NCI-H2196 (cell line): ENCODE measurements at regions not wholly inside any gene's neighbourhood (a gene's known extent, or its start where the extent isn't known, plus 50 kb on each side); places are given as distances from the start of the nearest gene placed in this dataset.
"Not testable (repeated sequence)": the region's sequence is repeated elsewhere in the genome, so short reads cannot be mapped to it uniquely, and the experiment has no call there.

Experiments used
- DNase-seq: peaks from one replicate; lab custom pipeline; 2025; ENCODE audit not compliant: unreplicated experiment; lab: John Stamatoyannopoulos, UW

- DNase-seq = no peak
Observed at GRCh38 chrX:18010253-18010652, 149.2 kb upstream of the RAI2 start.

GRCh38 chrX:18003876-18004275 lies 142.8 kb upstream of the RAI2 start:
- DNase-seq = no peak

GRCh38 chrX:18002791-18003190 lies 141.7 kb upstream of the RAI2 start:
- no peak for DNase-seq

GRCh38 chrX:17994429-17994828 lies 133.3 kb upstream of the RAI2 start:
- no peak for DNase-seq

- no peak for DNase-seq
Observed at GRCh38 chrX:17993062-17993461, 132.0 kb upstream of the RAI2 start.

GRCh38 chrX:17990532-17990931 lies 129.4 kb upstream of the RAI2 start:
- no peak for DNase-seq

- DNase-seq = no peak
Observed at GRCh38 chrX:17987783-17988182, 126.7 kb upstream of the RAI2 start.

GRCh38 chrX:17986977-17987376 lies 125.9 kb upstream of the RAI2 start:
- no peak for DNase-seq

- no peak for DNase-seq
Observed at GRCh38 chrX:17986440-17986839, 125.3 kb upstream of the RAI2 start.

- DNase-seq = no peak
Observed at GRCh38 chrX:17984415-17984814, 123.3 kb upstream of the RAI2 start.

- DNase-seq = no peak
Observed at GRCh38 chrX:17983389-17983788, 122.3 kb upstream of the RAI2 start.

- no peak for DNase-seq
Observed at GRCh38 chrX:17977696-17978095, 116.6 kb upstream of the RAI2 start.

- no peak for DNase-seq
Observed at GRCh38 chrX:17976955-17977354, 115.9 kb upstream of the RAI2 start.

GRCh38 chrX:17975349-17975748 lies 114.3 kb upstream of the RAI2 start:
- DNase-seq = not testable (repeated sequence)

- DNase-seq = no peak
Observed at GRCh38 chrX:17968367-17968766, 107.3 kb upstream of the RAI2 start.

GRCh38 chrX:17967888-17968287 lies 106.8 kb upstream of the RAI2 start:
- peak; percentile 4 for DNase-seq

GRCh38 chrX:17964871-17965270 lies 103.8 kb upstream of the RAI2 start:
- no peak for DNase-seq

- no peak for DNase-seq
Observed at GRCh38 chrX:17960891-17961290, 99.8 kb upstream of the RAI2 start.

GRCh38 chrX:17944833-17945497 lies 83.9 kb upstream of the RAI2 start:
- peak; percentile 1 for DNase-seq

- DNase-seq = not testable (repeated sequence)
Observed at GRCh38 chrX:17941171-17941570, 80.1 kb upstream of the RAI2 start.

- DNase-seq = no peak
Observed at GRCh38 chrX:17939724-17940123, 78.6 kb upstream of the RAI2 start.

GRCh38 chrX:17933856-17934255 lies 72.8 kb upstream of the RAI2 start:
- DNase-seq = no peak

- DNase-seq = no peak
Observed at GRCh38 chrX:17932781-17933180, 71.7 kb upstream of the RAI2 start.
